K562 (cell line): ENCODE measurements at regions not wholly inside any gene's neighbourhood (a gene's known extent, or its start where the extent isn't known, plus 50 kb on each side); places are given as distances from the start of the nearest gene placed in this dataset.

Source experiments
- ATAC-seq: fragments of 200-7000 bp; cut with Tn5 transposase; 3 replicates; pipeline ENCODE4 v1.9.1; 2020; ENCODE audit warnings: moderate library complexity
- BruUV-seq: library from RNA; stranded (reverse); fragments of 400-500 nt; replicated peaks from 2 replicates; lab custom pipeline; 2021; lab: Mats Ljungman, UMichigan
- CTCF ChIA-PET: fragments of 300-600 bp; formaldehyde crosslinking; extraction: SDS; loops from one replicate; lab custom pipeline; 2021; ENCODE audit warnings: low intra/inter-chr PET ratio; lab: Yijun Ruan, JAX
- POLR2A ChIA-PET: fragments of 300-600, 350-650 bp; sonication (Branson Sonifier 250); formaldehyde crosslinking; extraction: SDS; loops from one replicate; lab custom pipeline; 2021; ENCODE audit warnings: antibody characterized with exemption, inconsistent platforms; lab: Yijun Ruan, JAX
- DNase-seq, 4 experiments: peaks; one replicate each; pipeline versions ENCODE4 v3.0.0 to v3.0.0-alpha.2; 2011 to 2018; ENCODE audit warnings: low spot score in 3 of 4, mixed read lengths in 3 of 4; ENCODE audit errors: extremely low read depth in 1 of 4
- FAIRE-seq: peaks from 2 replicates; lab custom pipeline; 2011; peaks lifted over from hg19 to GRCh38; lab: Jason Lieb, UNC
- H2AFZ ChIP-seq: 2 replicates; pipeline ENCODE4 v1.6.0; 2011; ENCODE audit warnings: low read depth, low read length, control low read depth, inconsistent platforms
- H3K27ac ChIP-seq: fragments of 200-600 bp; 3 replicates; pipeline ENCODE4 v1.8.0; 2011; ENCODE audit warnings: low read depth, mild to moderate bottlenecking, control low read depth, inconsistent platforms, low read length, moderate library complexity, mixed read lengths; ENCODE audit errors: extremely low read depth
- H3K27me3 ChIP-seq, 2 experiments: fragments of 300-600 bp in 1 of 2; 2 replicates in 1 of 2; 3 replicates in 1 of 2; pipeline versions ENCODE4 v1.6.0 to v1.8.0; 2011; ENCODE audit warnings: inconsistent platforms in 2 of 2, low read length in 2 of 2, mild to moderate bottlenecking in 1 of 2, mixed read lengths in 1 of 2, moderate library complexity in 1 of 2; ENCODE audit not compliant: control insufficient read depth in 2 of 2, insufficient read depth in 2 of 2
- H3K36me3 ChIP-seq: fragments of 300-600 bp; 3 replicates; pipeline ENCODE4 v1.8.0; 2011; ENCODE audit warnings: mild to moderate bottlenecking, low read length, inconsistent platforms; ENCODE audit not compliant: control insufficient read depth, insufficient read depth
- H3K4me1 ChIP-seq, 2 experiments: fragments of 200-600 bp in 1 of 2; replicated peaks in 1 of 2; 2 replicates in 1 of 2; 3 replicates in 1 of 2; pipeline versions ENCODE4 v1.5.1 to v1.8.0; 2011; ENCODE audit warnings: inconsistent platforms in 2 of 2, low read length in 2 of 2, mild to moderate bottlenecking in 1 of 2, mixed read lengths in 1 of 2, moderate library complexity in 1 of 2; ENCODE audit not compliant: control insufficient read depth in 2 of 2, insufficient read depth in 2 of 2
- H3K4me2 ChIP-seq: 2 replicates; pipeline ENCODE4 v1.6.1; 2011; ENCODE audit warnings: low read length, control low read depth, inconsistent platforms, mixed read lengths; ENCODE audit not compliant: insufficient read depth
- H3K4me3 ChIP-seq: fragments of 200-600 bp; sonication (generic), shearing (Covaris generic); 2 replicates; pipeline ENCODE4 v1.5.1; 2016; ENCODE audit warnings: control low read depth, inconsistent platforms
- H3K79me2 ChIP-seq: fragments of 200-600 bp; 3 replicates; pipeline ENCODE4 v1.8.0; 2011; ENCODE audit warnings: low read length, inconsistent platforms; ENCODE audit not compliant: control insufficient read depth, insufficient read depth
- H3K9ac ChIP-seq, 2 experiments: 2 replicates each; pipeline versions ENCODE4 v1.6.0 to v1.6.1; 2011; ENCODE audit warnings: low read depth in 2 of 2, low read length in 2 of 2, control low read depth in 1 of 2, inconsistent platforms in 1 of 2, mild to moderate bottlenecking in 1 of 2, mixed read lengths in 1 of 2; ENCODE audit not compliant: insufficient read depth in 1 of 2
- H3K9me1 ChIP-seq: one replicate; pipeline ENCODE4 v1.6.0; 2011; ENCODE audit warnings: inconsistent platforms, mild to moderate bottlenecking, low read length, moderate library complexity; ENCODE audit not compliant: control insufficient read depth, insufficient read depth
- H3K9me3 ChIP-seq: replicated peaks from 2 replicates; pipeline ENCODE4 v1.5.1; 2011; ENCODE audit warnings: low read depth, low read length, inconsistent platforms; ENCODE audit not compliant: control insufficient read depth, insufficient read depth
- H4K20me1 ChIP-seq: replicated peaks from 2 replicates; pipeline ENCODE4 v1.6.1; 2011; ENCODE audit warnings: low read length, inconsistent platforms, mixed read lengths; ENCODE audit not compliant: control insufficient read depth, insufficient read depth
- CBX1 ChIP-seq: sonication (generic); IDR thresholded peaks from 2 replicates; pipeline ENCODE4 v1.6.1; 2016; ENCODE audit warnings: antibody characterized with exemption, low read depth, mild to moderate bottlenecking
- HLTF ChIP-seq: fragments of 450-650 bp; IDR thresholded peaks from 2 replicates; pipeline ENCODE4 v1.6.1; 2016
- MXD1 ChIP-seq: fragments of 250-450 bp; sonication (Bioruptor Pico); IDR thresholded peaks from 2 replicates; pipeline ENCODE4 v1.8.0; 2021; ENCODE audit warnings: borderline replicate concordance, mild to moderate bottlenecking, moderate library complexity; ENCODE audit not compliant: poor library complexity, severe bottlenecking
- NFE2L1 ChIP-seq: fragments of 450-650 bp; IDR thresholded peaks from 2 replicates; pipeline ENCODE4 v1.6.1; 2016; ENCODE audit warnings: missing genetic modification characterization, low read depth, mild to moderate bottlenecking, missing compliant biosample characterization, moderate library complexity, borderline replicate concordance
- RAD21 ChIP-seq, 2 experiments: fragments of 250-450 bp in 1 of 2; fragments of 450-650 bp in 1 of 2; sonication (Bioruptor Pico) in 1 of 2; formaldehyde crosslinking in 1 of 2; IDR thresholded peaks in 1 of 2; conservative IDR thresholded peaks in 1 of 2; 2 replicates each; pipeline versions ENCODE4 v1.4.0 to v1.8.0; 2020 to 2022; ENCODE audit warnings: mild to moderate bottlenecking in 2 of 2, moderate library complexity in 1 of 2
- SFPQ ChIP-seq: fragments of 200-400 bp; formaldehyde crosslinking; IDR thresholded peaks from 2 replicates; pipeline ENCODE4 v1.6.1; 2017; ENCODE audit warnings: mild to moderate bottlenecking, low read depth, low read length, moderate library complexity
- TFAM ChIP-seq: fragments of 250-450 bp; sonication (Bioruptor Pico); conservative IDR thresholded peaks from 2 replicates; pipeline ENCODE4 v1.5.0; 2021; ENCODE audit warnings: mild to moderate bottlenecking, moderate library complexity
- WHSC1 ChIP-seq: IDR thresholded peaks from one replicate; pipeline ENCODE4 v1.6.1; 2012; ENCODE audit warnings: low read length, control low read depth, inconsistent platforms
- ZFP30 ChIP-seq: fragments of 250-450 bp; sonication (Bioruptor Pico); IDR thresholded peaks from 2 replicates; pipeline ENCODE4 v1.8.0; 2022; ENCODE audit warnings: moderate library complexity, mild to moderate bottlenecking, inconsistent platforms, borderline replicate concordance
- ZNF165 ChIP-seq: fragments of 250-450 bp; sonication (Bioruptor Pico); IDR thresholded peaks from 2 replicates; pipeline ENCODE4 v1.4.0; 2020; ENCODE audit warnings: borderline replicate concordance
- ZNF197 ChIP-seq: fragments of 200-800 bp; sonication (Bioruptor generic); IDR thresholded peaks from 2 replicates; pipeline ENCODE4 v1.6.1; 2016; ENCODE audit warnings: low read depth, missing genetic modification characterization, missing compliant biosample characterization
- ZNF785 ChIP-seq: fragments of 250-450 bp; sonication (Bioruptor Pico); IDR thresholded peaks from 2 replicates; pipeline ENCODE4 v1.4.0; 2020; ENCODE audit warnings: mild to moderate bottlenecking
- WGBS: fragments of 100-300 bp; shearing (Covaris generic); methylation state at CpG from one replicate; pipeline ENCODE4 v1.1.6; 2016; ENCODE audit warnings: low coverage, mixed read lengths; ENCODE audit not compliant: insufficient coverage; ENCODE audit errors: missing lambda C conversion rate; 5-methylcytosine and 5-hydroxymethylcytosine counted together
- in situ Hi-C: fragments of 300-500 bp; cut with MboI; formaldehyde crosslinking; loops from 4 replicates; pipeline ENCODE4 v1.15.0; 2018; ENCODE audit warnings: inconsistent platforms, mixed read lengths
- intact Hi-C: fragments of 100-400 bp; cut with micrococcal nuclease; formaldehyde crosslinking; loops from 2 replicates; pipeline ENCODE4 v1.14.2; 2022

- TF ChIP-seq TFAM (CRISPR knock-in tag) (no peak), WHSC1 (no peak), NFE2L1 (tag) (no peak), ZNF197 (CRISPR knock-in tag) (no peak), MXD1 (no peak), ZNF165 (CRISPR knock-in tag) (no peak)
- TF ChIP-seq, all 486 proteins: peak for 0
Measured at GRCh38 chr17:70426752-70427151, 257.4 kb downstream of the KCNJ2 start (continued).

GRCh38 chr17:70434536-70435490, 265.5 kb downstream of the KCNJ2 start:
- ChIA-PET CTCF (no interaction called here), POLR2A (interaction anchor here (0.7 kb wide), 1 partner anchor 881 kb away, joined by 3 read pairs; no protein-coding TSS in a partner anchor)
- Histone ChIP-seq H3K9ac (no peak overlapping the region), H3K4me3 (no peak overlapping the region), H3K9me3 (no peaks in the 10 kb centered on the region), H3K27ac (no peak overlapping the region), H3K36me3 (no peaks in the 10 kb centered on the region), H3K9me1 (no peaks in the 10 kb centered on the region), H3K4me1 (no peaks in the 10 kb centered on the region), H3K4me2 (no peak overlapping the region), H2AFZ (no peak overlapping the region), H3K79me2 (no peaks in the 10 kb centered on the region), H3K27me3 (no peaks in the 10 kb centered on the region), H4K20me1 (no peaks in the 10 kb centered on the region)
- intact Hi-C loops (no loop called here), in situ Hi-C loops (loop anchor here (5.0 kb wide), 1 partner anchor 52 kb away; no protein-coding TSS in a partner anchor)
- ATAC-seq (no peak), FAIRE-seq (no peak), DNase-seq (no peak)
- WGBS: 2% methylated on average over 9 of the region's 9 CpGs
- no TSS peak for BruUV-seq
- TF ChIP-seq ZNF785 (no peak), ZNF165 (CRISPR knock-in tag) (no peak), HLTF (no peak), CBX1 (no peak), RAD21 (CRISPR knock-in tag; conservative IDR thresholded peaks at IDR 0.05 in 1 of 2, IDR thresholded peaks at IDR 0.05 in 1 of 2) (no peak), ZFP30 (CRISPR knock-in tag) (no peak), SFPQ (no peak)
